ENCODE measurements at regions not wholly inside any gene's neighbourhood (a gene's known extent, or its start where the extent isn't known, plus 50 kb on each side); places are given as distances from the start of the nearest gene placed in this dataset.
"Not testable (repeated sequence)": the region's sequence is repeated elsewhere in the genome, so short reads cannot be mapped to it uniquely, and the experiment has no call there.

- H3K36me3 Mint-ChIP-seq: peaks cover 3% of the 10 kb centered on the region
- no peak overlapping the region for H3K27ac ChIP-seq (ENCODE audit: low read length)
- no peaks in the 10 kb centered on the region for H3K27me3 ChIP-seq (replicated peaks in 1 of 2; ENCODE audit: control insufficient read depth in 2 of 2, extremely low read depth in 1 of 2, insufficient read depth in 2 of 2, low read length in 1 of 2)
- H3K4me3 Mint-ChIP-seq: no peak overlapping the region
- ChIA-PET CTCF (no interaction called here), POLR2A (no interaction called here)
- 80% methylated on average over 1 of the region's 1 CpG for WGBS (ENCODE audit: insufficient coverage)
- no peak for ATAC-seq (replicated peaks in 1 of 4)
- no peaks in the 10 kb centered on the region for H3K36me3 ChIP-seq (ENCODE audit: control insufficient read depth in 2 of 2, extremely low read depth in 1 of 2, insufficient read depth in 1 of 2, low read length in 1 of 2)
- peaks cover 7 to 11% of the 10 kb centered on the region in 2 donors for H3K27me3 Mint-ChIP-seq
- DNase-seq: no peak
- H3K4me3 ChIP-seq (ENCODE audit: control insufficient read depth in 1 of 2, extremely low read depth in 1 of 2, low read length in 1 of 2): no peak overlapping the region
- peaks cover 0 to 4% (median 0%) of the 10 kb centered on the region in 3 donors for H3K9me3 Mint-ChIP-seq
- no peak overlapping the region for H3K27ac Mint-ChIP-seq
- H3K9me3 ChIP-seq: no peaks in the 10 kb centered on the region
- H3K4me1 ChIP-seq (ENCODE audit: control insufficient read depth in 1 of 2, extremely low read depth in 1 of 2, insufficient read depth in 2 of 2, low read length in 2 of 2): no peaks in the 10 kb centered on the region
- H3K4me1 Mint-ChIP-seq: no peaks in the 10 kb centered on the region
Measured at GRCh38 chr12:91478500-91478899, 295.9 kb upstream of the DCN start.

- Mint-ChIP-seq H3K27me3 (no peaks in the 10 kb centered on the region), H3K36me3 (no peaks in the 10 kb centered on the region), H3K9me3 (peaks cover 0 to 5% (median 3%) of the 10 kb centered on the region in 3 donors), H3K27ac (no peak overlapping the region), H3K4me3 (no peak overlapping the region), H3K4me1 (no peaks in the 10 kb centered on the region)
- H3K9me3 ChIP-seq: no peaks in the 10 kb centered on the region
- no CpG with 5 or more reads among the region's 4 CpGs for WGBS (ENCODE audit: insufficient coverage)
- ATAC-seq (replicated peaks in 1 of 4) (no peak), DNase-seq (no peak)
- no peak overlapping the region for H3K4me3 ChIP-seq (ENCODE audit: control insufficient read depth in 1 of 2, extremely low read depth in 1 of 2, low read length in 1 of 2)
- no peak overlapping the region for H3K27ac ChIP-seq (ENCODE audit: low read length)
- H3K36me3 ChIP-seq (ENCODE audit: control insufficient read depth in 2 of 2, extremely low read depth in 1 of 2, insufficient read depth in 1 of 2, low read length in 1 of 2): no peaks in the 10 kb centered on the region
- POLR2A ChIA-PET: no interaction called here
- no peaks in the 10 kb centered on the region for H3K4me1 ChIP-seq (ENCODE audit: control insufficient read depth in 1 of 2, extremely low read depth in 1 of 2, insufficient read depth in 2 of 2, low read length in 2 of 2)
- CTCF ChIA-PET: no interaction called here
- H3K27me3 ChIP-seq (replicated peaks in 1 of 2; ENCODE audit: control insufficient read depth in 2 of 2, extremely low read depth in 1 of 2, insufficient read depth in 2 of 2, low read length in 1 of 2): peaks cover 0 to 2% of the 10 kb centered on the region in 2 experiments
Measured at GRCh38 chr12:91467686-91468085, 285.1 kb upstream of the DCN start.

GRCh38 chr12:91461061-91461460, 278.4 kb upstream of the DCN start:
- H3K9me3 Mint-ChIP-seq: peaks cover 3 to 5% (median 4%) of the 10 kb centered on the region in 3 donors
- H3K27ac Mint-ChIP-seq: no peak overlapping the region
- POLR2A ChIA-PET: no interaction called here
- no peak overlapping the region for H3K4me3 ChIP-seq (ENCODE audit: control insufficient read depth in 1 of 2, extremely low read depth in 1 of 2, low read length in 1 of 2)
- H3K4me1 ChIP-seq (ENCODE audit: control insufficient read depth in 1 of 2, extremely low read depth in 1 of 2, insufficient read depth in 2 of 2, low read length in 2 of 2): no peaks in the 10 kb centered on the region
- H3K27me3 Mint-ChIP-seq: peaks cover 9 to 15% of the 10 kb centered on the region in 2 donors
- CTCF ChIA-PET: no interaction called here
- H3K4me3 Mint-ChIP-seq: no peak overlapping the region
- H3K27me3 ChIP-seq (replicated peaks in 1 of 2; ENCODE audit: control insufficient read depth in 2 of 2, extremely low read depth in 1 of 2, insufficient read depth in 2 of 2, low read length in 1 of 2): peaks cover 0 to 2% of the 10 kb centered on the region in 2 experiments
- ATAC-seq (replicated peaks in 1 of 4) (no peak), DNase-seq (no peak)
- WGBS (ENCODE audit: insufficient coverage): 78% methylated on average over 1 of the region's 1 CpG
- no peaks in the 10 kb centered on the region for H3K36me3 Mint-ChIP-seq
- H3K27ac ChIP-seq (ENCODE audit: low read length): no peak overlapping the region
- no peaks in the 10 kb centered on the region for H3K36me3 ChIP-seq (ENCODE audit: control insufficient read depth in 2 of 2, extremely low read depth in 1 of 2, insufficient read depth in 1 of 2, low read length in 1 of 2)
- no peaks in the 10 kb centered on the region for H3K9me3 ChIP-seq
- no peaks in the 10 kb centered on the region for H3K4me1 Mint-ChIP-seq

GRCh38 chr12:91460469-91460868, 277.9 kb upstream of the DCN start:
- H3K27ac Mint-ChIP-seq: no peak overlapping the region
- H3K4me1 ChIP-seq (ENCODE audit: control insufficient read depth in 1 of 2, extremely low read depth in 1 of 2, insufficient read depth in 2 of 2, low read length in 2 of 2): no peaks in the 10 kb centered on the region
- peaks cover 0 to 2% of the 10 kb centered on the region in 2 experiments for H3K27me3 ChIP-seq (replicated peaks in 1 of 2; ENCODE audit: control insufficient read depth in 2 of 2, extremely low read depth in 1 of 2, insufficient read depth in 2 of 2, low read length in 1 of 2)
- no peak overlapping the region for H3K4me3 ChIP-seq (ENCODE audit: control insufficient read depth in 1 of 2, extremely low read depth in 1 of 2, low read length in 1 of 2)
- ChIA-PET CTCF (no interaction called here), POLR2A (no interaction called here)
- H3K4me3 Mint-ChIP-seq: no peak overlapping the region
- no CpG with 5 or more reads among the region's 1 CpG for WGBS (ENCODE audit: insufficient coverage)
- H3K27me3 Mint-ChIP-seq: peaks cover 9 to 15% of the 10 kb centered on the region in 2 donors
- ATAC-seq (replicated peaks in 1 of 4) (no peak), DNase-seq (no peak)
- H3K9me3 Mint-ChIP-seq: peaks cover under 1 to 4% (median 2%) of the 10 kb centered on the region in 3 donors
- no peaks in the 10 kb centered on the region for H3K9me3 ChIP-seq
- no peaks in the 10 kb centered on the region for H3K36me3 ChIP-seq (ENCODE audit: control insufficient read depth in 2 of 2, extremely low read depth in 1 of 2, insufficient read depth in 1 of 2, low read length in 1 of 2)
- H3K27ac ChIP-seq (ENCODE audit: low read length): no peak overlapping the region
- no peaks in the 10 kb centered on the region for H3K36me3 Mint-ChIP-seq
- no peaks in the 10 kb centered on the region for H3K4me1 Mint-ChIP-seq

- no peaks in the 10 kb centered on the region for H3K36me3 ChIP-seq (ENCODE audit: control insufficient read depth in 2 of 2, extremely low read depth in 1 of 2, insufficient read depth in 1 of 2, low read length in 1 of 2)
- CTCF ChIA-PET: interaction anchor here in 1 of 2 donors (0.6 kb wide), 2 partner anchors 205 to 1833 kb away, joined by 3 read pairs; no protein-coding TSS in a partner anchor
- H3K4me1 Mint-ChIP-seq: no peaks in the 10 kb centered on the region
- peaks cover 9 to 15% of the 10 kb centered on the region in 2 donors for H3K27me3 Mint-ChIP-seq
- POLR2A ChIA-PET: no interaction called here
- DNase-seq (no peak), ATAC-seq (replicated peaks in 1 of 4) (no peak)
- no peaks in the 10 kb centered on the region for H3K36me3 Mint-ChIP-seq
- H3K27me3 ChIP-seq (replicated peaks in 1 of 2; ENCODE audit: control insufficient read depth in 2 of 2, extremely low read depth in 1 of 2, insufficient read depth in 2 of 2, low read length in 1 of 2): no peaks in the 10 kb centered on the region
- no peak overlapping the region for H3K27ac ChIP-seq (ENCODE audit: low read length)
- no peaks in the 10 kb centered on the region for H3K9me3 ChIP-seq
- no peak overlapping the region for H3K4me3 ChIP-seq (ENCODE audit: control insufficient read depth in 1 of 2, extremely low read depth in 1 of 2, low read length in 1 of 2)
- no peaks in the 10 kb centered on the region for H3K4me1 ChIP-seq (ENCODE audit: control insufficient read depth in 1 of 2, extremely low read depth in 1 of 2, insufficient read depth in 2 of 2, low read length in 2 of 2)
- no CpG with 5 or more reads among the region's 5 CpGs for WGBS (ENCODE audit: insufficient coverage)
- H3K4me3 Mint-ChIP-seq: no peak overlapping the region
- H3K27ac Mint-ChIP-seq: no peak overlapping the region
- H3K9me3 Mint-ChIP-seq: peaks cover 3 to 9% (median 9%) of the 10 kb centered on the region in 3 donors
Measured at GRCh38 chr12:91455321-91455720, 272.7 kb upstream of the DCN start.

GRCh38 chr12:91454179-91454578, 271.6 kb upstream of the DCN start:
- ChIA-PET POLR2A (no interaction called here), CTCF (interaction anchor here (0.6 to 0.8 kb wide), 2 partner anchors 12 to 1047 kb away, joined by 3 read pairs; no protein-coding TSS in a partner anchor)
- Mint-ChIP-seq H3K36me3 (no peaks in the 10 kb centered on the region), H3K4me1 (no peaks in the 10 kb centered on the region), H3K4me3 (no peak overlapping the region), H3K9me3 (peaks cover 3 to 9% (median 9%) of the 10 kb centered on the region in 3 donors), H3K27me3 (peaks cover 9 to 15% of the 10 kb centered on the region in 2 donors), H3K27ac (no peak overlapping the region)
- H3K27ac ChIP-seq (ENCODE audit: low read length): no peak overlapping the region
- no peaks in the 10 kb centered on the region for H3K27me3 ChIP-seq (replicated peaks in 1 of 2; ENCODE audit: control insufficient read depth in 2 of 2, extremely low read depth in 1 of 2, insufficient read depth in 2 of 2, low read length in 1 of 2)
- H3K4me1 ChIP-seq (ENCODE audit: control insufficient read depth in 1 of 2, extremely low read depth in 1 of 2, insufficient read depth in 2 of 2, low read length in 2 of 2): no peaks in the 10 kb centered on the region
- no peaks in the 10 kb centered on the region for H3K36me3 ChIP-seq (ENCODE audit: control insufficient read depth in 2 of 2, extremely low read depth in 1 of 2, insufficient read depth in 1 of 2, low read length in 1 of 2)
- H3K4me3 ChIP-seq (ENCODE audit: control insufficient read depth in 1 of 2, extremely low read depth in 1 of 2, low read length in 1 of 2): no peak overlapping the region
- no CpG with 5 or more reads among the region's 2 CpGs for WGBS (ENCODE audit: insufficient coverage)
- DNase-seq: no peak
- H3K9me3 ChIP-seq: no peaks in the 10 kb centered on the region
- ATAC-seq (replicated peaks in 1 of 4): no peak

- POLR2A ChIA-PET; H3K36me3 ChIP-seq (ENCODE audit: control insufficient read depth in 2 of 2, extremely low read depth in 1 of 2, insufficient read depth in 1 of 2, low read length in 1 of 2); H3K9me3 Mint-ChIP-seq; H3K4me1 Mint-ChIP-seq; H3K9me3 ChIP-seq; H3K4me3 ChIP-seq (ENCODE audit: control insufficient read depth in 1 of 2, extremely low read depth in 1 of 2, low read length in 1 of 2); DNase-seq; H3K4me3 Mint-ChIP-seq; H3K27me3 ChIP-seq (replicated peaks in 1 of 2; ENCODE audit: control insufficient read depth in 2 of 2, extremely low read depth in 1 of 2, insufficient read depth in 2 of 2, low read length in 1 of 2); H3K4me1 ChIP-seq (ENCODE audit: control insufficient read depth in 1 of 2, extremely low read depth in 1 of 2, insufficient read depth in 2 of 2, low read length in 2 of 2); H3K36me3 Mint-ChIP-seq; CTCF ChIA-PET; H3K27me3 Mint-ChIP-seq; H3K27ac Mint-ChIP-seq; ATAC-seq (replicated peaks in 1 of 4); H3K27ac ChIP-seq (ENCODE audit: low read length): not testable (repeated sequence)
- WGBS (ENCODE audit: insufficient coverage): no CpG with 5 or more reads among the region's 2 CpGs
Measured at GRCh38 chr12:91452464-91452863, 269.8 kb upstream of the DCN start.

Data from T-cell (primary cell).